ENCODE measurements at regions not wholly inside any gene's neighbourhood (a gene's known extent, or its start where the extent isn't known, plus 50 kb on each side); places are given as distances from the start of the nearest gene placed in this dataset.

DNA sequence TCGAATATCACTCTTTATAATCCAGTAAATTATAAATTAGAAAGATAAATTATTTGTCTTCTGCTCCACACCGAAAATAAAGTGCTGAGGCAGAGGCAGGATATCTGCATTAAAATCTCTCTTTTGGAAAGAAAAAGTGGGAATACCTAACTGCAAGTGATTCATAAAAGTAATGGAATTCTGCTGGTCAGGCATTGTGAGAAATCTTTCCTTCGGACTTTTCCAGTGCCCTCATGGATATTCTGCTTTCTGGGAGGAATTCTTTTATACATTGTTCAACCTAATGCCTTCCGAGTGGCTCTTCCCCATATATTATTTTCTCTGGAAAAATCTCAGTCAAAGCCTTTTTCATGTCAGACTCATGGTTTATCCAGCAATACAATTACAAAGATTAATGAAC lies 158.3 kb upstream of the RNPC3 start:
- no peaks in the 10 kb centered on the region for H3K36me3 ChIP-seq (ENCODE audit: insufficient read depth, low read length)
- no peak overlapping the region for H3K27ac ChIP-seq
- no peak for DNase-seq (ENCODE audit: low read depth, low spot score)
- no peak for TF ChIP-seq EZH2 (IDR thresholded peaks at IDR 0.05)
- TF ChIP-seq FOXP2 (optimal IDR thresholded peaks at IDR 0.05; ENCODE audit: control extremely low read depth, extremely low read length, insufficient read depth), result no peak
- TF ChIP-seq POLR2AphosphoS5 (IDR thresholded peaks at IDR 0.05; ENCODE audit: borderline replicate concordance, low read depth, low read length), result no peak
- H3K9ac ChIP-seq (ENCODE audit: insufficient read length), result no peak overlapping the region
- no peak overlapping the region for H3K4me3 ChIP-seq
- H3K9me3 ChIP-seq (ENCODE audit: low read depth, low read length), result no peaks in the 10 kb centered on the region

DNA sequence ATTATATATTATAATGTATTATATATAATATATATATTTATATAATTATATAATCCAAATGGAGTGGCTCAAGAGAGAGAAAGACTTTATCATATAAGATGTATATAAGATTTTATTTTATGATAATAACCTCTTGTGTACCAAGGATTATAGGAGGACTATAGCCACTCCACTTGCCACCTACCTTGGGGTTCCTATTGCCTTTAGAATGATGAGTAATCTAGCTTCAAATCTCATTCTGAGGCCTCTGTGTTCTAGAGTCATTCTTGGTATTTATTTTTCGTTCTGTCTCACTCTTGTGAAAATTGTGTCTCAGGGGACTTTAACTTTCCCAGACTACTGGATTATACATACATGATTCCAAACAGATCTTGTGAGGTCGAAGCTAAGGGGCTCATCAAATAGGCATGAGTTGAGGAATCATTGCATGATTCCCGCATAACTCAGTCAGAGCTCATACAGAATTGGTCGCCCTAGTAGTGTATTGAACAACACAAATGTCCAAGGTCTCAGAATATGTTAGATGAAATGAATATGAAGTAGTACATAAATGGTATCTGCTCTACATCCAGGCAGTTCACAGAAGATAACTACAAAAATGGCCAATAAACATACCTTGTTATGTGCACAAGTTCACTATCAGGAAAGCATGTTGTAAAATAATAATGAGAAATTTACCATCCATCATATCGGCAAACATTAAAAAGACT lies 159.5 kb upstream of the RNPC3 start:
- Histone ChIP-seq H3K4me3 (no peak overlapping the region), H3K9me3 (ENCODE audit: low read depth, low read length) (no peaks in the 10 kb centered on the region), H3K27ac (no peak overlapping the region), H3K9ac (ENCODE audit: insufficient read length) (no peak overlapping the region), H3K36me3 (ENCODE audit: insufficient read depth, low read length) (no peaks in the 10 kb centered on the region)
- DNase-seq (ENCODE audit: low read depth, low spot score), result no peak
- no peak for TF ChIP-seq EZH2 (IDR thresholded peaks at IDR 0.05)
- no peak for TF ChIP-seq FOXP2 (optimal IDR thresholded peaks at IDR 0.05; ENCODE audit: control extremely low read depth, extremely low read length, insufficient read depth)
- no peak for TF ChIP-seq POLR2AphosphoS5 (IDR thresholded peaks at IDR 0.05; ENCODE audit: borderline replicate concordance, low read depth, low read length)

DNA sequence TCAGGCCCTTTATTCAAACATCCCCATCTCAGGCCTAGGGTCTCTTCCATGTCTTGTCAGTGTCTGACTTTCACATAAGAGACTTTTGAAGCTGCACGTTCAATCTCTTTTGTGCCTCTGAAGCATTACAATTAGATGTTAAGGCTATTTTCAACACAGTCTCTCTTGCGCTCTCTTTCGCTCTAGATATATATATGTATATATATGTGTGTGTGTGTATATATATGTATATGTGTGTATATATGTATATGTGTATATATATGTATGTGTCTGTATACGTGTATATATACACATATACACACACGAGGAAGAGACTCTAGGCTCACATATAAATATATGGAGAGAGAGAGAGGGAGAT lies 162.5 kb upstream of the RNPC3 start:
- H3K9ac ChIP-seq (ENCODE audit: insufficient read length), result no peak overlapping the region
- H3K36me3 ChIP-seq (ENCODE audit: insufficient read depth, low read length), result no peaks in the 10 kb centered on the region
- H3K27ac ChIP-seq, result no peak overlapping the region
- H3K9me3 ChIP-seq (ENCODE audit: low read depth, low read length), result no peaks in the 10 kb centered on the region
- TF ChIP-seq EZH2 (IDR thresholded peaks at IDR 0.05), result no peak
- TF ChIP-seq POLR2AphosphoS5 (IDR thresholded peaks at IDR 0.05; ENCODE audit: borderline replicate concordance, low read depth, low read length), result no peak
- TF ChIP-seq FOXP2 (optimal IDR thresholded peaks at IDR 0.05; ENCODE audit: control extremely low read depth, extremely low read length, insufficient read depth), result no peak
- H3K4me3 ChIP-seq, result no peak overlapping the region
- DNase-seq (ENCODE audit: low read depth, low spot score), result no peak

DNA sequence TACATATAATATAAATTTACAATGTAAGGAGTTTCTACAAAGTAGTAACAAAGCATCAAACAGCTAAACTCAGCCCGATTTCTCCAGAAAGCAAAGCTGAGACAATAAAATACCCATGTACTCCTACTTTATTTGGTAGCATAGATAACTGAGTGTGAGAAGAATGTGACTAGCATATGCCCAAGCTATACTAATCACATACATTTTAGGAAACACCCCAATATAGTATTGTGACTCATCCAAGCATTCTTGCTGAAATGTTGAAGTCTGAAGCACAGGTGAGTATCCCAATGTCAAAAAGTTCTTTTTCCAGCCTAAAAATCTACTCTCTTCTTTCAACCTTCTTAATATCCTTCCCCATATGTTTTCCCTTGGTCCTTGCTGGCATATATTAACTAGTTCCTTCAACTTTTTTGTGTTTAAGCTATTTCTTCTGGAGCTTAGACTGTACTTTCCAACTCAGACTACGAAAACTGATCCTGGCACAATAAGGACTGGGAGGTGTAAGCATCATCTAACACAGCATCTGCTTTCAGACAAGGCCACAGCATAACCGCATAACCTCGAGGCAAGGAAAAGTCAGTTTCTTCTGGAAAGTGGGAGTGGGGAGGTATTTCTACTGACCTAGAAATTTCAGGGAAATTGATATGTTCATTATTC lies 163.0 kb upstream of the RNPC3 start:
- no peaks in the 10 kb centered on the region for H3K36me3 ChIP-seq (ENCODE audit: insufficient read depth, low read length)
- no peak overlapping the region for H3K27ac ChIP-seq
- no peak overlapping the region for H3K9ac ChIP-seq (ENCODE audit: insufficient read length)
- H3K4me3 ChIP-seq, result no peak overlapping the region
- no peak for DNase-seq (ENCODE audit: low read depth, low spot score)
- no peaks in the 10 kb centered on the region for H3K9me3 ChIP-seq (ENCODE audit: low read depth, low read length)
- TF ChIP-seq EZH2 (IDR thresholded peaks at IDR 0.05) (no peak), POLR2AphosphoS5 (IDR thresholded peaks at IDR 0.05; ENCODE audit: borderline replicate concordance, low read depth, low read length) (no peak), FOXP2 (optimal IDR thresholded peaks at IDR 0.05; ENCODE audit: control extremely low read depth, extremely low read length, insufficient read depth) (no peak)

DNA sequence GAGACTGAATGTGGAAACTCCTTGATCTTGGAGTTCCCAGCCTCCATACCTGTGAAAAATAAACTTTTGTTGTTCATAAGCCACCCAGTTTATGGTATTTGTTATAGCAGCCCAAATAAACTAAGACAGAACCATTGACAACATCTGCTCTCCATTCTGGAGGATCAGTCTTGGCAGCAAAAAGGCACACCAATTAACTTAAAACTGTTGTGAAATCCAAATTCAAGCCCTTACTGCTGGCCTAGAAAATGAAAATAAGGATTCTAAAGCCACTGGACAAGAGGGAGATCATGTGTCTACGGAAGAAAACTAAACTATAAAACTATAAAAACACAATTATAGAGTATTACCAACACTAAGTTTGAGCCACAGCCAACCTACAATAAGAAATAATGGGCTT lies 172.1 kb upstream of the RNPC3 start:
- no peak for TF ChIP-seq FOXP2 (optimal IDR thresholded peaks at IDR 0.05; ENCODE audit: control extremely low read depth, extremely low read length, insufficient read depth)
- H3K4me3 ChIP-seq, result no peak overlapping the region
- no peaks in the 10 kb centered on the region for H3K36me3 ChIP-seq (ENCODE audit: insufficient read depth, low read length)
- no peak for DNase-seq (ENCODE audit: low read depth, low spot score)
- H3K27ac ChIP-seq, result no peak overlapping the region
- no peaks in the 10 kb centered on the region for H3K9me3 ChIP-seq (ENCODE audit: low read depth, low read length)
- H3K9ac ChIP-seq (ENCODE audit: insufficient read length), result no peak overlapping the region

DNA sequence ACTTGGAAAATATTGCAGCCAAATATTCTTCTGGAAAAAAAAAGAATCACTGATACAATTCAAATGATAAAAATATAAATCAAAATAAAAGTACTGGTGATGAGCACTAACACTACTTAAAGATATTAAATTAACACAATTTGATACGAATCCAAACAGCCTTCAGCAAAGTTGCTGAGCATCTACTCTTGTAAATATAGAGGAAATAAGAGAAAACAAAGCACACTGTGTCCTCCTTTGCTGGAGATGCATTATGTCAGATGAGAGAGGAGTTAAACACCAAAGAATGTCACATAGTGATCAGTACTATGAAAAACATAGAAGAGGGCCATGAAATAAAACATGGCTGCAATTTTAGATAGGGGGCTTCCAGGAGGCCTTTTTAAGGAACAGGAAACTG lies 177.4 kb upstream of the RNPC3 start:
- no peak for DNase-seq (ENCODE audit: low read depth, low spot score)
- Histone ChIP-seq H3K9ac (ENCODE audit: insufficient read length) (no peak overlapping the region), H3K36me3 (ENCODE audit: insufficient read depth, low read length) (no peaks in the 10 kb centered on the region), H3K9me3 (ENCODE audit: low read depth, low read length) (no peaks in the 10 kb centered on the region), H3K27ac (no peak overlapping the region), H3K4me3 (no peak overlapping the region)
- TF ChIP-seq FOXP2 (optimal IDR thresholded peaks at IDR 0.05; ENCODE audit: control extremely low read depth, extremely low read length, insufficient read depth) (no peak), EZH2 (IDR thresholded peaks at IDR 0.05) (no peak)

DNA sequence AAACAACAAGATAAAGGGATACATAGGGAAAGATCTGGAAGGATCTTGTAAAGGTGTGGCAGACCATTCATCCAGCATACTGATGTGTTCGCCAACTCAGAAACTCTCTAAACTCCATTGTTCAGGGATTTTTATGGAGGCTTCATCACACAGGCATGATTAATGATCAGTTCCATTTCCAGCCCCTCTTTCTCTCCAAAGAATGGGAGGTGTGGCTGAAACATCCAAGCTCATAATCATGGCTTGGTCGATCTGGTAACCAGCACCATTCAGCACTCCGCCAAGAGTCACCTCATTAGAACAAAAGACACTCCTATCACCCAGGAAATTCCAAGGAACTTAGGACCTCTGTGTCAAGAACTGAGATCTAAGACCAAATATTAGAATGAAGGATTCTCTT lies 180.6 kb upstream of the RNPC3 start:
- Histone ChIP-seq H3K36me3 (ENCODE audit: insufficient read depth, low read length) (no peaks in the 10 kb centered on the region), H3K4me3 (no peak overlapping the region), H3K9me3 (ENCODE audit: low read depth, low read length) (no peaks in the 10 kb centered on the region), H3K9ac (ENCODE audit: insufficient read length) (no peak overlapping the region), H3K27ac (no peak overlapping the region)
- no peak for TF ChIP-seq FOXP2 (optimal IDR thresholded peaks at IDR 0.05; ENCODE audit: control extremely low read depth, extremely low read length, insufficient read depth)
- no peak for TF ChIP-seq EZH2 (IDR thresholded peaks at IDR 0.05)
- TF ChIP-seq POLR2AphosphoS5 (IDR thresholded peaks at IDR 0.05; ENCODE audit: borderline replicate concordance, low read depth, low read length), result no peak
- no peak for DNase-seq (ENCODE audit: low read depth, low spot score)

DNA sequence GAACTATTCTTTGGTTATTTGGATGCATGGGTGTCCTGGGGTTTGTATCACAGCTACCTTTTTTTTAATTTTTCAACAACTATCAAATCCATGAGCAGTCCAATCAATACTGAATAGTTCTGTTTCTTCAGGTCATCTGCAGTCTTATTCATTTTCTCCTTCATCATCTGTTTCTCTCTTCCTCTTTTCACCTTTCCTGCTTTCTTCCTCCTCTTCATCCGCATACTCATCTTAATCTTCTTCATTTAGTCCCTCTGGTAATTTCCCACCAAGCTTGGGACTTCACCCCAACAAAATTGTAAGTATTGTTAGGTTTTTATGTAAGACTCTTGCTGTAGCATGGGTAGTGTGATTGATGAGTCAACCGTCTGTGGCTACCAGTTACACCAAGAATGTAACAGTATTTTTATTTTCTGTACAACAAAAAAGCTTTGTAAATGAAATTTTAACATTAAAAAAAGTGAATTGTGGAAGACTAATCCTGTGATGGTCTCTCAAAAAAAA lies 184.1 kb upstream of the RNPC3 start:
- no peak for DNase-seq (ENCODE audit: low read depth, low spot score)
- Histone ChIP-seq H3K9ac (ENCODE audit: insufficient read length) (no peak overlapping the region), H3K9me3 (ENCODE audit: low read depth, low read length) (no peaks in the 10 kb centered on the region), H3K36me3 (ENCODE audit: insufficient read depth, low read length) (no peaks in the 10 kb centered on the region), H3K4me3 (no peak overlapping the region), H3K27ac (no peak overlapping the region)
- TF ChIP-seq POLR2AphosphoS5 (IDR thresholded peaks at IDR 0.05; ENCODE audit: borderline replicate concordance, low read depth, low read length) (no peak), EZH2 (IDR thresholded peaks at IDR 0.05) (no peak), FOXP2 (optimal IDR thresholded peaks at IDR 0.05; ENCODE audit: control extremely low read depth, extremely low read length, insufficient read depth) (no peak)

DNA sequence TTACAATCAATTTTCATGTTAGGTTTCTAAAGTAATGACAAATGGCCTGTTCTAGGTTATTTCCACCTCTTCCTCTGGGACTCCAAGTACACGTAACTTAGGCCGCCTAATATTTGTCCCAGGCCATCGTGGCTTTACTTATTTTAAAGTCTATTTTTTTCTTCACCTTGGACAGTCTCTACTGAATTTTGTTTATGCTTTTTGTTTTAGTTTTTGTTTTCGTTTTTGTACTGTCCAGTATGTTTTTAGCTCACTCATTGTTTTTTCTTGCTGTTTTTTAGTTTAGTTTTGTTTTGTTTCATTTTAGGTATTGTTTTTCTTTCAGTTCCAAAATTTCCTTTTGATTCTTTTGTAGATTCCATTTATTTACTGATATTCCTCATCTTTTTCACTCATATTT lies 187.7 kb upstream of the RNPC3 start:
- no peaks in the 10 kb centered on the region for H3K9me3 ChIP-seq (ENCODE audit: low read depth, low read length)
- TF ChIP-seq POLR2AphosphoS5 (IDR thresholded peaks at IDR 0.05; ENCODE audit: borderline replicate concordance, low read depth, low read length), result no peak
- no peak for TF ChIP-seq FOXP2 (optimal IDR thresholded peaks at IDR 0.05; ENCODE audit: control extremely low read depth, extremely low read length, insufficient read depth)
- TF ChIP-seq EZH2 (IDR thresholded peaks at IDR 0.05), result no peak
- no peaks in the 10 kb centered on the region for H3K36me3 ChIP-seq (ENCODE audit: insufficient read depth, low read length)
- no peak for DNase-seq (ENCODE audit: low read depth, low spot score)
- no peak overlapping the region for H3K27ac ChIP-seq
- no peak overlapping the region for H3K9ac ChIP-seq (ENCODE audit: insufficient read length)
- no peak overlapping the region for H3K4me3 ChIP-seq
